SK-N-SH (cell line): ENCODE measurements at regions not wholly inside any gene's neighbourhood (a gene's known extent, or its start where the extent isn't known, plus 50 kb on each side); places are given as distances from the start of the nearest gene placed in this dataset.

Source experiments
- EP300 ChIP-seq, 2 experiments: IDR thresholded peaks; 2 replicates each; pipeline versions ENCODE4 v1.4.0 to v1.6.1; 2012; ENCODE audit warnings: borderline replicate concordance in 1 of 2, low read depth in 1 of 2, low read length in 1 of 2
- EZH2phosphoT487 ChIP-seq: fragments of 200-600 bp; sonication (generic); IDR thresholded peaks from 2 replicates; pipeline ENCODE4 v1.6.1; 2017; ENCODE audit warnings: low read depth, mixed run types, mild to moderate bottlenecking, antibody characterized with exemption, moderate library complexity, borderline replicate concordance
- JUND ChIP-seq: IDR thresholded peaks from 2 replicates; pipeline ENCODE4 v1.4.0; 2012
- MAX ChIP-seq: IDR thresholded peaks from 2 replicates; pipeline ENCODE4 v1.4.0; 2012; ENCODE audit warnings: low read depth
- MXI1 ChIP-seq: IDR thresholded peaks from 2 replicates; pipeline ENCODE4 v1.6.1; 2012; ENCODE audit warnings: mild to moderate bottlenecking, low read depth, low read length, improper control_type of control experiment
- PBX3 ChIP-seq: IDR thresholded peaks from 2 replicates; pipeline ENCODE4; 2012
- RAD21 ChIP-seq: IDR thresholded peaks from 2 replicates; pipeline ENCODE4 v1.6.1; 2012; ENCODE audit warnings: mild to moderate bottlenecking, low read length
- RCOR1 ChIP-seq: fragments of 150-350 bp; IDR thresholded peaks from 2 replicates; pipeline ENCODE4 v1.6.1; 2017; ENCODE audit warnings: antibody characterized with exemption, low read length
- TCF12 ChIP-seq: IDR thresholded peaks from 2 replicates; pipeline ENCODE4 v1.4.0; 2012
- USF2 ChIP-seq: fragments of 150-350 bp; IDR thresholded peaks from 2 replicates; pipeline ENCODE4 v1.6.1; 2017; ENCODE audit warnings: antibody characterized with exemption, low read length, low read depth, borderline replicate concordance
- YY1 ChIP-seq: IDR thresholded peaks from 2 replicates; pipeline ENCODE4 v1.4.0; 2012; ENCODE audit warnings: low read depth, mild to moderate bottlenecking
- TF ChIP-seq, protein P1 (sequence below): fragments of 200-600 bp; sonication (generic); IDR thresholded peaks from 2 replicates; pipeline ENCODE4 v1.6.1; 2017; ENCODE audit warnings: antibody characterized with exemption, mild to moderate bottlenecking, moderate library complexity
- TF ChIP-seq, protein P2 (sequence below): IDR thresholded peaks from 2 replicates; pipeline ENCODE4 v1.4.0; 2012; ENCODE audit warnings: low read depth, borderline replicate concordance

DNA sequence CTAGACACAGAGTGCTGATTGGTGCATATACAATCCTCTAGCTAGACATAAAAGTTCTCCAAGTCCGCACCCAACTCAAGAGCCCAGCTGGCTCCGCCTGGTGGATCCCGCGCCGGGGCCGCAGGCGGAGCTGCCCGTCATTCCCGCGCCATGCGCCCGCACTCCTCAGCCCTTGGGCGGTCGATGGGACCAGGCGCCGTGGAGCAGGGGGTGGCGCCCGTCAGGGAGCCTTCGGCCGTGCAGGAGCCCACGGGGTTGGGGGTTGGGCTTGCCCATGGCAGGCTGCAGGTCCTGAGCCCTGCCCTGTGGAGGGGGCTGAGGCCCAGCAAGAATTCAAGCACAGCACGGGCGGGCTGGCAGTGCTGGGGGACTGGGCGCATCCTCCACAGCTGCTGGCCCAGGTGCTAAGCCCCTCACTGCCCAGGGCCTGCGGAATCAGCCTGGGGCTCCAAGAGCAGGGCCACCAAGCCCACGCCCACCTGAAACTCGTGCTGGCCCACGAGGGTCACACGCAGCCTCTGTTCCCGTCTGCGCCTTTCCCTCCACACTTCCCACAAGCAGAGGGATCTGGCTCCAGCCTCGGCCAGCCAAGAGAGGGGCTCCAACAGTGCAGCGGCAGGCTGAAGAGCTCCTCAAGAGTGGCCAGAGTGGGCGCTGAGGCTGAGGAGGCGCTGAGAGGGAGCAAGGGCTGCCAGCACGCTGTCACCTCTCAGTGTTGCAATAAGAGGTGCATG, 604.2 kb upstream of the POM121L12 start:
- no peak for TF ChIP-seq YY1
- TF ChIP-seq, protein P1, sequence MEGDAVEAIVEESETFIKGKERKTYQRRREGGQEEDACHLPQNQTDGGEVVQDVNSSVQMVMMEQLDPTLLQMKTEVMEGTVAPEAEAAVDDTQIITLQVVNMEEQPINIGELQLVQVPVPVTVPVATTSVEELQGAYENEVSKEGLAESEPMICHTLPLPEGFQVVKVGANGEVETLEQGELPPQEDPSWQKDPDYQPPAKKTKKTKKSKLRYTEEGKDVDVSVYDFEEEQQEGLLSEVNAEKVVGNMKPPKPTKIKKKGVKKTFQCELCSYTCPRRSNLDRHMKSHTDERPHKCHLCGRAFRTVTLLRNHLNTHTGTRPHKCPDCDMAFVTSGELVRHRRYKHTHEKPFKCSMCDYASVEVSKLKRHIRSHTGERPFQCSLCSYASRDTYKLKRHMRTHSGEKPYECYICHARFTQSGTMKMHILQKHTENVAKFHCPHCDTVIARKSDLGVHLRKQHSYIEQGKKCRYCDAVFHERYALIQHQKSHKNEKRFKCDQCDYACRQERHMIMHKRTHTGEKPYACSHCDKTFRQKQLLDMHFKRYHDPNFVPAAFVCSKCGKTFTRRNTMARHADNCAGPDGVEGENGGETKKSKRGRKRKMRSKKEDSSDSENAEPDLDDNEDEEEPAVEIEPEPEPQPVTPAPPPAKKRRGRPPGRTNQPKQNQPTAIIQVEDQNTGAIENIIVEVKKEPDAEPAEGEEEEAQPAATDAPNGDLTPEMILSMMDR: no peak
- TF ChIP-seq MXI1: no peak
- no peak for TF ChIP-seq EP300 (IDR thresholded peaks at IDR 0.05; ENCODE audit: borderline replicate concordance in 1 of 2, low read depth in 1 of 2, low read length in 1 of 2)
- no peak for TF ChIP-seq MAX
- no peak for TF ChIP-seq RAD21
- TF ChIP-seq, protein P2, sequence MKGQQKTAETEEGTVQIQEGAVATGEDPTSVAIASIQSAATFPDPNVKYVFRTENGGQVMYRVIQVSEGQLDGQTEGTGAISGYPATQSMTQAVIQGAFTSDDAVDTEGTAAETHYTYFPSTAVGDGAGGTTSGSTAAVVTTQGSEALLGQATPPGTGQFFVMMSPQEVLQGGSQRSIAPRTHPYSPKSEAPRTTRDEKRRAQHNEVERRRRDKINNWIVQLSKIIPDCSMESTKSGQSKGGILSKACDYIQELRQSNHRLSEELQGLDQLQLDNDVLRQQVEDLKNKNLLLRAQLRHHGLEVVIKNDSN: no peak
- TF ChIP-seq TCF12: no peak
- no peak for TF ChIP-seq JUND
- no peak for TF ChIP-seq PBX3
- no peak for TF ChIP-seq EZH2phosphoT487
- TF ChIP-seq RCOR1: no peak
- no peak for TF ChIP-seq USF2
